ENCODE measurements at regions not wholly inside any gene's neighbourhood (a gene's known extent, or its start where the extent isn't known, plus 50 kb on each side); places are given as distances from the start of the nearest gene placed in this dataset.

DNA sequence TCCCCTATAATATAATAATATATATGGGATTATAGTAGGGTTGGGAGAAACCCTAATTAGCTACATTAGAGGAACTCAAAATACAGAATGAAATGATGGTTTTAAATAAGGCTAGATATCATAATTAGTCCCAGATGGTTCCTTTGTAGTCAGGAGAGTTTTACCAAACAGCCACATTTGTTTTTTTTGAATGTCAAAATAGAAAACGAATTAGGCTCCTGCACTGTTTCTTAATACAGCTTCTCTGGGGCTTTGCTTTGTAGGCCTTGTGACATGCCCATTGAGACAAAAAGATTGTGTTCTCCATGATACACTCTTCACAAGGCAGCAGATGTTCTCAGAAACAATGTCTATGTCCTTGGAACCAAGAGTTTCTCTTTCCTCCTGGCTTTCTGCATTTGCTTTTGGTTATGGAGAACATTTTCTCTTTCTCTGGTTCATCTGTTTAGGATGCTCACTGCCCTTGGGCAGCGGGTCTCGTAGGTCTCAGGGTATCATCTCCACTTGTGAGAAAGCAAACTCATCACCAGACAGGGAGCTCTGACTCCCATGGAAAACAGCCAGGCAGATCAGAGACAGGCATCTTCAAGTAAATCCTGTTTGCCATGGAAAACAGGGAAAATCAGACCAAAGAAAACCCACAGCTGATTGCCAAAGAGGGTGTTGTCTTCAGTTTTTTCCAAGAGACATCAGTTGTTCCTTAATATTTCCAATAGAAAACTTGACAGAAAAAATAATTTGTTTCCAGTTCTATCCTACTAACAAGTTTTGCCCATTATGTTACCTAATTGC, 54.1 kb upstream of the RPS23 start:
- TF ChIP-seq CTCF (IDR thresholded peaks at IDR 0.05; ENCODE audit: borderline replicate concordance, extremely low read depth, low read length, poor library complexity, severe bottlenecking): no peak
- TF ChIP-seq EZH2 (IDR thresholded peaks at IDR 0.05; ENCODE audit: borderline replicate concordance, low read depth, low read length, severe bottlenecking): no peak

Measured in DND-41 (cell line).